Activated naive CD4-positive, alpha-beta T cell treated with anti-CD3 and anti-CD28 coated beads, Interleukin-2, amount 10 ng/mL, durations not matched to agents 7 days and 5 days (primary cell): ENCODE measurements at regions not wholly inside any gene's neighbourhood (a gene's known extent, or its start where the extent isn't known, plus 50 kb on each side); places are given as distances from the start of the nearest gene placed in this dataset.
"Not testable (repeated sequence)": the region's sequence is repeated elsewhere in the genome, so short reads cannot be mapped to it uniquely, and the experiment has no call there.

ENCODE experiments used
- CTCF ChIA-PET: fragments of 350-600 bp; sonication (Branson Sonifier 250); formaldehyde crosslinking; loops from one replicate; lab custom pipeline; 2021; ENCODE audit warnings: antibody characterized with exemption; lab: Charles Lee
- DNase-seq: peaks from one replicate; pipeline ENCODE4 v3.0.0-alpha.2; 2020
- H3K27ac Mint-ChIP-seq: one replicate; pipeline ENCODE4 v1.8.0; 2021; ENCODE audit warnings: mild to moderate bottlenecking, moderate library complexity, mixed read lengths
- H3K27me3 Mint-ChIP-seq: one replicate; pipeline ENCODE4 v1.8.0; 2021; ENCODE audit warnings: mild to moderate bottlenecking, mixed read lengths
- H3K36me3 Mint-ChIP-seq: one replicate; pipeline ENCODE4 v1.8.0; 2021; ENCODE audit warnings: mixed read lengths
- H3K4me1 Mint-ChIP-seq: one replicate; pipeline ENCODE4 v1.8.0; 2021; ENCODE audit warnings: mixed read lengths
- H3K4me3 Mint-ChIP-seq: one replicate; pipeline ENCODE4 v1.8.0; 2021; ENCODE audit warnings: mild to moderate bottlenecking, moderate library complexity, mixed read lengths
- H3K9me3 Mint-ChIP-seq: one replicate; pipeline ENCODE4 v1.8.0; 2021; ENCODE audit warnings: mixed read lengths

- Mint-ChIP-seq H3K4me1 (no peaks in the 10 kb centered on the region), H3K9me3 (peaks cover 1% of the 10 kb centered on the region), H3K4me3 (no peak overlapping the region), H3K27me3 (no peaks in the 10 kb centered on the region), H3K27ac (no peak overlapping the region), H3K36me3 (no peaks in the 10 kb centered on the region)
- CTCF ChIA-PET = no interaction called here
- DNase-seq = no peak
These were observed 424.0 kb downstream of the RMST start for GRCh38 chr12:97886511-97887176.

GRCh38 chr12:97897881-97898280 lies 435.3 kb downstream of the RMST start:
- H3K27me3 Mint-ChIP-seq, H3K4me3 Mint-ChIP-seq, H3K4me1 Mint-ChIP-seq, H3K9me3 Mint-ChIP-seq, CTCF ChIA-PET, H3K27ac Mint-ChIP-seq, H3K36me3 Mint-ChIP-seq, DNase-seq: not testable (repeated sequence)

DNA sequence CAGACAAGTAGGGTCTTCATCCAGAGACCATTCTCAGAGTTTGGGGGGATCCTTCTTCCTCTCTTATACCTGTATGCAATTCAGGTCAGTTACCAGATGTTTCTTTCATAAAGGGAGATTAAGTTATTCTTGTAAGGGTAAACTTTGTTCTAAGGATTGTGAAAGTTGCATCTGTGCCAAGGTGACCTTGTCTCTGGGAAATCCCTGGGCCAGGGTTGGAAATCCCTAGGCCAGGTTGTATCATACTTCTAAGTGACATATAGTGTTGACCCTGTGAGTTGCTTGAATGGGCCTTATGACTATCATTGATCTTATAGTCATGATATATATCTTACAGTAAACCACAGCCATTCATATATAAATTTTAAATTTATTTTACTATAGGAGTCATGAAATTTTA lies 436.9 kb downstream of the RMST start:
- CTCF ChIA-PET = no interaction called here

DNA sequence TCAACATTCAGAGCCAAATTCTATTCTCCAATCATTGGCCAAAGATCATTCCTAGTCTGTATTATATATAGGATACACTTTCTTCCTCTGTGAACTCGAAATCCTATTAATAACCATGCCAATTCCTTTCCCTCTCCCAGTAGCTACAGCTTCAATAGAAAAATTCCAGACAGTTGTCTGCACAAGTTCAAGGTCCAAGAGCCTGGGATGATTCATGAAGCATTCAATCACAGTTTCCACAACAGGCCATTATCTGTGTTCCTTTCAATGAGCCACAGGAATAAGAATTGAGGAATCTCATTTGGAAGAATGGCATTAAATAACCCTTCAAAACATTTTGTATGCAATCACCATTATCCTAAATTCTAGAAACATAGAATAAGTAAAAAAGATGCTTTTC lies 437.4 kb downstream of the RMST start:
- H3K36me3 Mint-ChIP-seq = no peaks in the 10 kb centered on the region
- CTCF ChIA-PET = no interaction called here
- no peaks in the 10 kb centered on the region for H3K4me1 Mint-ChIP-seq
- no peaks in the 10 kb centered on the region for H3K27me3 Mint-ChIP-seq
- H3K27ac Mint-ChIP-seq = no peak overlapping the region
- H3K4me3 Mint-ChIP-seq = no peak overlapping the region
- DNase-seq = no peak
- no peaks in the 10 kb centered on the region for H3K9me3 Mint-ChIP-seq

More for the DNA sequence above, 436.9 kb downstream of the RMST start:
- Mint-ChIP-seq H3K4me3 (no peak overlapping the region), H3K4me1 (no peaks in the 10 kb centered on the region), H3K27me3 (no peaks in the 10 kb centered on the region), H3K27ac (no peak overlapping the region), H3K36me3 (no peaks in the 10 kb centered on the region), H3K9me3 (no peaks in the 10 kb centered on the region)
- no peak for DNase-seq

DNA sequence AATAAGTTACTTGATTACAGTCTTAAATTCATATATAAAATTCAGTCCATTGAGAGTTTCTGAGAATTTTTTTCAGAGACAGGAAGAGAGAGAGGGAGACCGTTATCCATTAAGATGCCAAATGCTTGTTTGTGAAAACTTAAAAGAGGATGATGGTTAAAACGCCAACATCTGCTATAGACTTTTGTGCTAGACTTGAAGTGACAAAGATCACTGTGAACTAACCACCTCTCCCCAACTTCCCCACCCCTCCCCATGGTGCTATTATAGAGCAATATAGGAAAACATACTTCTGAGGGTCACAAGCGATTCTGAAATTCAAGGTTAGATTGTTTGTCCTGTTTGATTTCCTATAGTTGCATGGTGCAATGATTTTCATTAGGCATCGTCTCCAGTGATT lies 440.8 kb downstream of the RMST start:
- Mint-ChIP-seq H3K36me3 (no peaks in the 10 kb centered on the region), H3K9me3 (no peaks in the 10 kb centered on the region), H3K4me3 (no peak overlapping the region), H3K27me3 (no peaks in the 10 kb centered on the region), H3K4me1 (no peaks in the 10 kb centered on the region), H3K27ac (no peak overlapping the region)
- CTCF ChIA-PET = no interaction called here
- DNase-seq = no peak

DNA sequence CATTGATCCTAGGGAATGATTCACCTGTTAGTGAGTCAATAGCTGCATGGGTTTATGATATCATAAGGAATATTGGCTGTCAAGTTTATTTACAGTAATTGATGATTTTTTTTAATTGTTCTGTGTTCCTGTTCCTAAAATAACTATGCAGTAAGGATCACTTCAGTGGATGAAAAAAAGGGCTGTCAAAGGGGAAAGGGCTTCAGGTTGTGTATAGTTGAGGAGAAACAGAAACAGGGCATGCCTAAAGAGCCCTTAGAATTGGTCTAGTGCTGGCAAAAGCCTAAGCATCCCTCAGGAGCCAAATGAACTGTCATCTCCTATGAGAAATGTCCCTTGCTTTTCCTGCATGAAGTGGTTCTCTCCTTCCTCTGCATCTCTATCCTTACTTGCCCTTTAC lies 444.9 kb downstream of the RMST start:
- DNase-seq = no peak
- Mint-ChIP-seq H3K27me3 (no peaks in the 10 kb centered on the region), H3K4me1 (no peaks in the 10 kb centered on the region), H3K9me3 (no peaks in the 10 kb centered on the region), H3K36me3 (no peaks in the 10 kb centered on the region), H3K4me3 (no peak overlapping the region), H3K27ac (no peak overlapping the region)
- CTCF ChIA-PET = no interaction called here

GRCh38 chr12:97910559-97910958 lies 448.0 kb downstream of the RMST start:
- CTCF ChIA-PET = no interaction called here
- no peaks in the 10 kb centered on the region for H3K4me1 Mint-ChIP-seq
- no peak overlapping the region for H3K4me3 Mint-ChIP-seq
- H3K36me3 Mint-ChIP-seq = no peaks in the 10 kb centered on the region
- H3K27me3 Mint-ChIP-seq = no peaks in the 10 kb centered on the region
- H3K27ac Mint-ChIP-seq = no peak overlapping the region
- H3K9me3 Mint-ChIP-seq = no peaks in the 10 kb centered on the region
- no peak for DNase-seq

- Mint-ChIP-seq H3K4me1 (no peaks in the 10 kb centered on the region), H3K27me3 (no peaks in the 10 kb centered on the region), H3K36me3 (no peaks in the 10 kb centered on the region), H3K27ac (no peak overlapping the region), H3K4me3 (no peak overlapping the region), H3K9me3 (no peaks in the 10 kb centered on the region)
- no peak for DNase-seq
- CTCF ChIA-PET = no interaction called here
These were observed 450.3 kb downstream of the RMST start for GRCh38 chr12:97912943-97913342.

GRCh38 chr12:97921979-97922722 lies 459.5 kb downstream of the RMST start:
- Mint-ChIP-seq H3K4me1 (no peaks in the 10 kb centered on the region), H3K27ac (no peak overlapping the region), H3K9me3 (no peaks in the 10 kb centered on the region), H3K27me3 (no peaks in the 10 kb centered on the region), H3K4me3 (no peak overlapping the region), H3K36me3 (no peaks in the 10 kb centered on the region)
- CTCF ChIA-PET = no interaction called here
- DNase-seq = no peak

GRCh38 chr12:97923546-97923945 lies 460.9 kb downstream of the RMST start:
- Mint-ChIP-seq H3K27me3 (no peaks in the 10 kb centered on the region), H3K9me3 (no peaks in the 10 kb centered on the region), H3K4me3 (no peak overlapping the region), H3K4me1 (no peaks in the 10 kb centered on the region), H3K36me3 (no peaks in the 10 kb centered on the region), H3K27ac (no peak overlapping the region)
- DNase-seq = no peak
- CTCF ChIA-PET = no interaction called here

GRCh38 chr12:97924122-97924521 lies 461.5 kb downstream of the RMST start:
- Mint-ChIP-seq H3K4me3 (no peak overlapping the region), H3K4me1 (no peaks in the 10 kb centered on the region), H3K27me3 (no peaks in the 10 kb centered on the region), H3K36me3 (no peaks in the 10 kb centered on the region), H3K9me3 (no peaks in the 10 kb centered on the region), H3K27ac (no peak overlapping the region)
- no peak for DNase-seq
- CTCF ChIA-PET = no interaction called here

DNA sequence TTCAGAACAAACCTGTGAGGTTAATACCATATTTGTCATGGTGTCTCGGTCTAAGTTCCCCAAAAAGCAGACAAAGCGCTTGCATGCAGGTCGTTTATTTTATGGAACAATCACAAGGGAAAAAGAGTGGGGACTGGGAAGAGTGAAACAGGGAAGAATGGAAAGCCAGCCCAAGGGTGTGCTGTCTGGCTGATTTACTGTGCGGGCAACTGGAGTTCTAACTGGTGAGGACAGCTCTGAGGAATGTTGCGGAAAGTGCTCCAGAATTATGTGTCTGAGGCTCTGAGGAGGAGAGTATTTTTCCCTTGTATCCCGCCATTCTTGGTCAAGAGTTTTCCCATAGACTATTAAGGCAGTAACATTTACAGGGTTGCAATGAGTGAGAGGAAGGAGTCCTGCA lies 465.4 kb downstream of the RMST start:
- no peak for DNase-seq
- Mint-ChIP-seq H3K4me3 (no peak overlapping the region), H3K4me1 (no peaks in the 10 kb centered on the region), H3K27me3 (no peaks in the 10 kb centered on the region), H3K36me3 (no peaks in the 10 kb centered on the region), H3K27ac (no peak overlapping the region), H3K9me3 (no peaks in the 10 kb centered on the region)
- CTCF ChIA-PET = no interaction called here

GRCh38 chr12:97936165-97936564 lies 473.6 kb downstream of the RMST start:
- H3K4me1 Mint-ChIP-seq = no peaks in the 10 kb centered on the region
- H3K27me3 Mint-ChIP-seq = no peaks in the 10 kb centered on the region
- H3K9me3 Mint-ChIP-seq = no peaks in the 10 kb centered on the region
- no peak overlapping the region for H3K4me3 Mint-ChIP-seq
- no peak for DNase-seq
- CTCF ChIA-PET = no interaction called here
- H3K36me3 Mint-ChIP-seq = no peaks in the 10 kb centered on the region
- no peak overlapping the region for H3K27ac Mint-ChIP-seq

DNA sequence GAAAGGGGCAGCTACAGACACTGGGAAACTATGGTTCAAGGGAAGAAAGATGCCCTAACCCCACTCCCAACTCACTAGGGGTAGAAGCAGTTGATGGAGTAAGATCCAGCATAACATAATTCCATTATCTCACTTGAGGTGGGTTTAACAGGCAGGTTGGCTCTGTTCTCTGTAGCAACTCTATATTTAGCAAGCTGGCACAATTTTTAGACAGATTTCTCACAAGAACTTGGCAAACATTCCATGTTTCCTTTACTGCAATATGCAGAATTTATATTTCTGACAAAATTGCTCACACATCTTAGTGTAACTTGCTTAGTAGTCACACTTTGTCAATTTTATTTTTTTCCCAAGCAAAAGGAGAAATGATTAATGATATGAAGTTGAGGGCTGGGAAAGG lies 475.4 kb downstream of the RMST start:
- CTCF ChIA-PET = no interaction called here
- no peak for DNase-seq
- no peaks in the 10 kb centered on the region for H3K4me1 Mint-ChIP-seq
- H3K36me3 Mint-ChIP-seq = no peaks in the 10 kb centered on the region
- H3K27ac Mint-ChIP-seq = no peak overlapping the region
- H3K4me3 Mint-ChIP-seq = no peak overlapping the region
- peaks cover 2% of the 10 kb centered on the region for H3K9me3 Mint-ChIP-seq
- no peaks in the 10 kb centered on the region for H3K27me3 Mint-ChIP-seq

DNA sequence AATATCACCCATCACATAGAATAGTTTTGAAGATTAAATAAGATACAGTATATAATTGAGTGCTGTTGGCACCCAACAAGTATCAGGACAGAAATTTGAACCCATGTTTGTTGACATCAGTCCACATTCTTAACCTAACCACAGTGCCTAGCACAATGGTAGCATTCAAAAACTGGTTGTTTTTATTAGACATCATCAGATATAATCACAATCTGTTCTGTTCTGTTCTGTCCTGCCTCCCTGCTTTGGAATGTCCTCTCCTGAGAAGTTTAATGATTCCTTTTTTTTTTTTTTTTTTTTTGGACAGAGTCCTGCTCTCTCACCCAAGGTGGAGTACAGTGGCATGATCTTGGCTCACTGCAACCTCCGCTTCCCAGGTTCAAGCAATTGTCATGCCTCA lies 476.6 kb downstream of the RMST start:
- DNase-seq = no peak
- Mint-ChIP-seq H3K9me3 (peaks cover 2% of the 10 kb centered on the region), H3K4me3 (no peak overlapping the region), H3K27ac (no peak overlapping the region), H3K27me3 (no peaks in the 10 kb centered on the region), H3K36me3 (no peaks in the 10 kb centered on the region), H3K4me1 (no peaks in the 10 kb centered on the region)
- CTCF ChIA-PET = no interaction called here
